Tibial nerve (tissue), 3 donors: ENCODE measurements at regions not wholly inside any gene's neighbourhood (a gene's known extent, or its start where the extent isn't known, plus 50 kb on each side); places are given as distances from the start of the nearest gene placed in this dataset.

Experiments
- POLR2A ChIP-seq, 2 donors: fragments of 450-650 bp; IDR thresholded peaks; one replicate each; pipeline ENCODE4 v1.6.1; 2017; ENCODE audit warnings: antibody characterized with exemption in 2 of 2, mild to moderate bottlenecking in 2 of 2, moderate library complexity in 2 of 2
- TF ChIP-seq, protein P1 (sequence below), 5 experiments: fragments of 200-600 bp in 3 of 5; fragments of 450-650 bp in 2 of 5; sonication (generic) in 3 of 5; IDR thresholded peaks; one replicate each; pipeline ENCODE4 v1.5.1; 2016 to 2019; ENCODE audit warnings: antibody characterized with exemption in 5 of 5, mild to moderate bottlenecking in 3 of 5, moderate library complexity in 2 of 5

DNA sequence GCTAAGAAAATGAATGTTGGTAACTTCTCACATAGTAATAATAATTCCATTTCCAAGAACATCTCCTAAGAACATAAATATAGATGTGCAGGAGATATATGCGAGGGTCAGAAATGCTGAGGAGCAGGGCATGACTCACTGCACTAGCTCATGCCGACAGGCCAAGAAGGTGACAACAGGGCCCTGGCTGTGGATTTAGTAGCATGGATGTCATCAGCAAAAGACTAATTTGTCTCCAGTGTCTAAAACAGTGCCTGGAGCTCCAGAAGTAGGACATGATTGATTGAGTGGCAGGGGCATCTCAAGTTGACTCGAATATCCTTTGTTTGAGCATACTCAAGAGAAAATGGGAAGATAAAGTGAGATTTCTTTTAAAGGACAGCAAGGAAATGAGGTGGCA lies 207.0 kb upstream of the FOXA2 start:
- no peak for TF ChIP-seq POLR2A (IDR thresholded peaks at IDR 0.05)
- TF ChIP-seq, protein P1, sequence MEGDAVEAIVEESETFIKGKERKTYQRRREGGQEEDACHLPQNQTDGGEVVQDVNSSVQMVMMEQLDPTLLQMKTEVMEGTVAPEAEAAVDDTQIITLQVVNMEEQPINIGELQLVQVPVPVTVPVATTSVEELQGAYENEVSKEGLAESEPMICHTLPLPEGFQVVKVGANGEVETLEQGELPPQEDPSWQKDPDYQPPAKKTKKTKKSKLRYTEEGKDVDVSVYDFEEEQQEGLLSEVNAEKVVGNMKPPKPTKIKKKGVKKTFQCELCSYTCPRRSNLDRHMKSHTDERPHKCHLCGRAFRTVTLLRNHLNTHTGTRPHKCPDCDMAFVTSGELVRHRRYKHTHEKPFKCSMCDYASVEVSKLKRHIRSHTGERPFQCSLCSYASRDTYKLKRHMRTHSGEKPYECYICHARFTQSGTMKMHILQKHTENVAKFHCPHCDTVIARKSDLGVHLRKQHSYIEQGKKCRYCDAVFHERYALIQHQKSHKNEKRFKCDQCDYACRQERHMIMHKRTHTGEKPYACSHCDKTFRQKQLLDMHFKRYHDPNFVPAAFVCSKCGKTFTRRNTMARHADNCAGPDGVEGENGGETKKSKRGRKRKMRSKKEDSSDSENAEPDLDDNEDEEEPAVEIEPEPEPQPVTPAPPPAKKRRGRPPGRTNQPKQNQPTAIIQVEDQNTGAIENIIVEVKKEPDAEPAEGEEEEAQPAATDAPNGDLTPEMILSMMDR (IDR thresholded peaks at IDR 0.05) = no peak
